Naive thymus-derived CD4-positive, alpha-beta T cell (primary cell): ENCODE measurements at regions not wholly inside any gene's neighbourhood (a gene's known extent, or its start where the extent isn't known, plus 50 kb on each side); places are given as distances from the start of the nearest gene placed in this dataset.
A peak's percentile ranks its signal among the peaks of the same experiment; 100 is the strongest.

Source experiments
- ATAC-seq: fragments of 150-1000 bp; cut with Tn5 transposase; 2 replicates; pipeline ENCODE4 v1.10.0; 2021; ENCODE audit warnings: mild to moderate bottlenecking, moderate library complexity
- CTCF ChIA-PET: fragments of 350-600 bp; sonication (Branson Sonifier 250); formaldehyde crosslinking; loops from one replicate; lab custom pipeline; 2021; ENCODE audit warnings: antibody characterized with exemption; lab: Charles Lee
- POLR2A ChIA-PET: fragments of 350-600 bp; sonication (Branson Sonifier 250); formaldehyde crosslinking; loops from one replicate; lab custom pipeline; 2021; ENCODE audit warnings: antibody characterized with exemption, inconsistent platforms; lab: Charles Lee
- DNase-seq, 9 donors: peaks; one replicate each; pipeline versions ENCODE4 v3.0.0 to v3.0.0-alpha.2; 2020 to 2022; ENCODE audit warnings: mixed read lengths in 1 of 9
- H3K27ac ChIP-seq: one replicate; pipeline ENCODE4 v1.7.0; 2013; ENCODE audit warnings: mild to moderate bottlenecking, low read depth, low read length, moderate library complexity
- H3K27me3 ChIP-seq, 2 donors: one replicate each; pipeline ENCODE4 v1.7.0; 2013; ENCODE audit warnings: low read length in 2 of 2, mild to moderate bottlenecking in 2 of 2, moderate library complexity in 2 of 2; ENCODE audit not compliant: control insufficient read depth in 2 of 2, insufficient read depth in 2 of 2
- H3K36me3 ChIP-seq, 3 experiments: 1 replicate in 2 of 3; 2 replicates in 1 of 3; pipeline ENCODE4 v1.7.0; 2013; ENCODE audit warnings: low read length in 3 of 3, mild to moderate bottlenecking in 3 of 3, moderate library complexity in 1 of 3; ENCODE audit not compliant: insufficient read depth in 3 of 3, control insufficient read depth in 2 of 3
- H3K4me1 ChIP-seq, 2 donors: one replicate each; pipeline ENCODE4 v1.7.0; 2013; ENCODE audit warnings: low read length in 2 of 2, mild to moderate bottlenecking in 2 of 2, moderate library complexity in 1 of 2; ENCODE audit not compliant: control insufficient read depth in 2 of 2, insufficient read depth in 2 of 2
- H3K4me3 ChIP-seq: 2 replicates; pipeline ENCODE4 v1.7.0; 2013; ENCODE audit warnings: mild to moderate bottlenecking, low read length
- H3K9me3 ChIP-seq, 3 experiments: 1 replicate in 2 of 3; 2 replicates in 1 of 3; pipeline ENCODE4 v1.7.0; 2013; ENCODE audit warnings: low read length in 3 of 3; ENCODE audit not compliant: control insufficient read depth in 2 of 3
- H3K27ac Mint-ChIP-seq, 9 donors: one replicate each; pipeline ENCODE4 v1.8.0; 2020 to 2022; ENCODE audit warnings: mixed read lengths in 9 of 9, mild to moderate bottlenecking in 8 of 9, moderate library complexity in 5 of 9, inconsistent platforms in 2 of 9
- H3K27me3 Mint-ChIP-seq, 5 donors: one replicate each; pipeline ENCODE4 v1.8.0; 2021 to 2022; ENCODE audit warnings: mixed read lengths in 5 of 5, mild to moderate bottlenecking in 1 of 5
- H3K36me3 Mint-ChIP-seq, 5 donors: one replicate each; pipeline ENCODE4 v1.8.0; 2020 to 2022; ENCODE audit warnings: mixed read lengths in 5 of 5, mild to moderate bottlenecking in 3 of 5, inconsistent platforms in 1 of 5
- H3K4me1 Mint-ChIP-seq, 7 donors: one replicate each; pipeline ENCODE4 v1.8.0; 2020 to 2022; ENCODE audit warnings: mixed read lengths in 7 of 7, mild to moderate bottlenecking in 3 of 7, inconsistent platforms in 1 of 7
- H3K4me3 Mint-ChIP-seq, 10 donors: one replicate each; pipeline ENCODE4 v1.8.0; 2020 to 2022; ENCODE audit warnings: mild to moderate bottlenecking in 10 of 10, mixed read lengths in 10 of 10, moderate library complexity in 6 of 10, inconsistent platforms in 2 of 10
- H3K9me3 Mint-ChIP-seq, 11 donors: one replicate each; pipeline ENCODE4 v1.8.0; 2020 to 2022; ENCODE audit warnings: mixed read lengths in 11 of 11, mild to moderate bottlenecking in 4 of 11, inconsistent platforms in 1 of 11, moderate library complexity in 1 of 11
- intact Hi-C, 2 donors: fragments of 100-400 bp; cut with micrococcal nuclease; formaldehyde crosslinking; loops; one replicate each; pipeline ENCODE4 v1.15.1; 2023

DNA sequence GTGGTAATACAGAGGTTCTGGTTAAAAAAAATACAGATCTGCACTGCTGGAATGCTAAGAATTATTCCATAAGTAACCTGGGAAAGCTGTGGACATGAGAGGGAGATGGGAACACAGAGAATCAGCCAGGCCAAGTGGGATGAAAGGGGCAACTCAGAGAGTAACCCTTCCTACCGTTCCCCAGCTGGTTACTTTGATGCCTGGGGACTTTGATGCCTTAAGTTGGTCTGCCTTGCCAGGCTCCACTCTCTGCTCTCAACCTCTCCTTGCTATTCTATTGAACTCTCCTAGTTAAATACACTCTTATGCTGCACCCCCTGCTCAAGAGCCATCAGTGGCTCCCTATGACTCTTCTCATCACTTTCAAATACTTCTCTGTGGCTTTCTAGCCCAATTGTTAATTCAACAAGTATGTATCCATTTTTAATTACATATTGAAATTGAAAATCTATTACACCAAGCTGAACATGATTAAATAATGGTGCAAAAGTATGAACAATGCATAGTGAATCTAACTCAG, 315.5 kb downstream of the TLE3 start:
- POLR2A ChIA-PET: interaction anchor here (0.7 to 1.4 kb wide), 4 partner anchors 15 to 318 kb away, joined by 3 read pairs; partner anchors contain the start of gene TLE3
- no peak overlapping the region for H3K27ac ChIP-seq
- Mint-ChIP-seq H3K9me3 (peaks cover 0 to 11% (median 3%) of the 10 kb centered on the region in 11 donors), H3K4me1 (peaks cover 16 to 40% (median 25%) of the 10 kb centered on the region in 7 donors), H3K27ac (no peak overlapping the region), H3K36me3 (peaks cover 0 to 10% (median 3%) of the 10 kb centered on the region in 5 donors), H3K27me3 (peaks cover 5 to 63% (median 19%) of the 10 kb centered on the region in 5 donors), H3K4me3 (peak overlapping the region in 8 of 10 donors; percentile 4 to 62 (median 27))
- CTCF ChIA-PET: interaction anchor here (0.7 kb wide), 1 partner anchor 663 kb away, joined by 3 read pairs; no protein-coding TSS in a partner anchor
- ATAC-seq (no peak), DNase-seq (no peak)
- H3K9me3 ChIP-seq: no peaks in the 10 kb centered on the region
- H3K4me3 ChIP-seq: no peak overlapping the region
- H3K36me3 ChIP-seq: no peaks in the 10 kb centered on the region
- H3K27me3 ChIP-seq: no peaks in the 10 kb centered on the region
- peaks cover 0 to 23% of the 10 kb centered on the region in 2 donors for H3K4me1 ChIP-seq
- intact Hi-C loops: loop anchor here in 1 of 2 donors (2.0 kb wide), 2 partner anchors 13 to 21 kb away; no protein-coding TSS in a partner anchor

DNA sequence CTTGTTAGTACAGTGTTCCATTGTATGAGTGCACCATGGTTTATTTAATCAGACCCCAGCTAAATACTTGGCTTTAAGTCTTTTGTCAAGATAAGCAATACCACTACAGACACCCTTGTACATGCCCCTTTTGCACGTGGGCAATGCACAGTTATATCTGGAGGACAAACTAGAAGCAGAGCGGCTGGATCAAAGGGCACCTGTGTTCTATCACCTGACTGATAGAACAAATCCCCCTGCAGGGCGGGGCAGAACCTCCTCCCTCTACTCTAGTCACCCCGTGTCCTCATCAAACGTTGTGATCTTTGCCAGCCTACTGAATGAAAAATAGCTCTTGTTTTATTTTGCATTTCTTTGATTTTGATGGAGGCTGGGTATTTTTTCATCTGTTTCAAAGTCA, 314.9 kb downstream of the TLE3 start:
- intact Hi-C loops: loop anchor here in 1 of 2 donors (2.0 kb wide), 2 partner anchors 14 to 22 kb away; no protein-coding TSS in a partner anchor
- H3K36me3 Mint-ChIP-seq: peaks cover 0 to 6% (median 0%) of the 10 kb centered on the region in 5 donors
- ChIA-PET POLR2A (interaction anchor here (0.9 to 1.1 kb wide), 2 partner anchors 315 to 317 kb away, joined by 3 read pairs; partner anchors contain the start of gene TLE3), CTCF (no interaction called here)
- no peaks in the 10 kb centered on the region for H3K27me3 ChIP-seq
- no peak overlapping the region for H3K4me3 ChIP-seq
- peak overlapping the region in 6 of 10 donors; percentile 17 to 60 (median 27) for H3K4me3 Mint-ChIP-seq
- no peaks in the 10 kb centered on the region for H3K9me3 ChIP-seq
- ATAC-seq: peak; percentile 77
- no peak overlapping the region for H3K27ac ChIP-seq
- no peak overlapping the region for H3K27ac Mint-ChIP-seq
- peaks cover 5 to 63% (median 17%) of the 10 kb centered on the region in 5 donors for H3K27me3 Mint-ChIP-seq
- peak in 7 of 9 donors; percentile 30 to 63 (median 44) for DNase-seq
- peaks cover 0 to 23% of the 10 kb centered on the region in 2 donors for H3K4me1 ChIP-seq
- peaks cover 16 to 40% (median 26%) of the 10 kb centered on the region in 7 donors for H3K4me1 Mint-ChIP-seq
- peaks cover 0 to 5% (median 3%) of the 10 kb centered on the region in 11 donors for H3K9me3 Mint-ChIP-seq
- no peaks in the 10 kb centered on the region for H3K36me3 ChIP-seq

- no peaks in the 10 kb centered on the region for H3K27me3 ChIP-seq
- no peaks in the 10 kb centered on the region for H3K36me3 ChIP-seq
- no peak overlapping the region for H3K27ac ChIP-seq
- peaks cover 0 to 3% (median 0%) of the 10 kb centered on the region in 11 donors for H3K9me3 Mint-ChIP-seq
- ChIA-PET CTCF (no interaction called here), POLR2A (interaction anchor here (0.9 to 1.1 kb wide), 2 partner anchors 314 to 317 kb away, joined by 3 read pairs; partner anchors contain the start of gene TLE3)
- H3K4me3 ChIP-seq: no peak overlapping the region
- H3K4me3 Mint-ChIP-seq: peak overlapping the region in 6 of 10 donors; percentile 8 to 60 (median 24)
- H3K4me1 ChIP-seq: peaks cover 0 to 23% of the 10 kb centered on the region in 2 donors
- H3K27ac Mint-ChIP-seq: no peak overlapping the region
- intact Hi-C loops: loop anchor here in 1 of 2 donors (2.0 kb wide), 2 partner anchors 14 to 22 kb away; no protein-coding TSS in a partner anchor
- no peak for ATAC-seq
- peaks cover 16 to 40% (median 26%) of the 10 kb centered on the region in 7 donors for H3K4me1 Mint-ChIP-seq
- H3K9me3 ChIP-seq: no peaks in the 10 kb centered on the region
- DNase-seq: no peak
- peaks cover 5 to 60% (median 16%) of the 10 kb centered on the region in 5 donors for H3K27me3 Mint-ChIP-seq
- H3K36me3 Mint-ChIP-seq: peaks cover 0 to 6% (median 0%) of the 10 kb centered on the region in 5 donors
These were observed 314.5 kb downstream of the TLE3 start for GRCh38 chr15:69783211-69783610.

DNA sequence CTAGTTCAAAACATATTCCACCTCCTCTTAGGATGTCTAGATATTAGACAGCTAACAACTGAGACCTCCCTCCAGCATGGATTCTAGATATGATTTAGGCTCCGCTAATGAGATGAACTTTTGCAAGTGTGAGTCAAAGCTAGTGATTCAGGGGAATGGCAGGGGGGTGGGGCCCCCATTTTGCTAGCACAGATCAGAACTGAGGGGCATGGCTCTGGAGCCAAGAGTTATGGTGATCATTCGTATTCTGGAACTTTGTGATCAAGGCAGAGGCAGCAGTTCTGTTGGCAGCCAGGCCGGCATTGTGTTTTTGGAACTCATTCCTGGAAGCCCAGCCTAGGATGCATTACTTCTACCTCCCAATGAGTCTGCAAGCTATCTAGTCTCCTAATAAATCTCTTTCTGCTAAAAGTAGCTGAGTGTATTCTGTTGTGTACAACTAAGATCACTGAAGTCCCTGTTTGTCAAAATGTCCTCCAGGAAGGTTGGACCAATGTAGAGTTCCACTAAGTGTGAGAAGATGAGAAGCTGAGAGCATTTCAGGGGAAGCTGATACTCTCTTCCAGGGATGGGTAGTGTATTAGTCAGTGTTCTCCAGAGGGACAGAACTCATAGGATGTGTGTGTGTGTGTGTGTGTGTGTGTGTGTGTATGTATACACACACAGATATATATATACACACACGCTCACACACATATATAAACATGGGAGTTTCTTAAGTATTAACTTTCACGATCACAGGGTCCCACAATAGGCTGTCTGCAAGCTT, 312.7 kb downstream of the TLE3 start:
- Mint-ChIP-seq H3K27me3 (peaks cover 5 to 51% (median 16%) of the 10 kb centered on the region in 5 donors), H3K27ac (peak overlapping the region in 1 of 9 donors; percentile 14), H3K36me3 (peaks cover 0 to 4% (median 0%) of the 10 kb centered on the region in 5 donors), H3K9me3 (peaks cover 0 to 3% (median 0%) of the 10 kb centered on the region in 11 donors), H3K4me3 (no peak overlapping the region), H3K4me1 (peaks cover 16 to 40% (median 26%) of the 10 kb centered on the region in 7 donors)
- intact Hi-C loops: no loop called here
- H3K36me3 ChIP-seq: no peaks in the 10 kb centered on the region
- no peaks in the 10 kb centered on the region for H3K27me3 ChIP-seq
- ChIA-PET CTCF (no interaction called here), POLR2A (no interaction called here)
- peaks cover 0 to 23% of the 10 kb centered on the region in 2 donors for H3K4me1 ChIP-seq
- no peak overlapping the region for H3K27ac ChIP-seq
- DNase-seq (no peak), ATAC-seq (no peak)
- H3K9me3 ChIP-seq: no peaks in the 10 kb centered on the region
- no peak overlapping the region for H3K4me3 ChIP-seq

DNA sequence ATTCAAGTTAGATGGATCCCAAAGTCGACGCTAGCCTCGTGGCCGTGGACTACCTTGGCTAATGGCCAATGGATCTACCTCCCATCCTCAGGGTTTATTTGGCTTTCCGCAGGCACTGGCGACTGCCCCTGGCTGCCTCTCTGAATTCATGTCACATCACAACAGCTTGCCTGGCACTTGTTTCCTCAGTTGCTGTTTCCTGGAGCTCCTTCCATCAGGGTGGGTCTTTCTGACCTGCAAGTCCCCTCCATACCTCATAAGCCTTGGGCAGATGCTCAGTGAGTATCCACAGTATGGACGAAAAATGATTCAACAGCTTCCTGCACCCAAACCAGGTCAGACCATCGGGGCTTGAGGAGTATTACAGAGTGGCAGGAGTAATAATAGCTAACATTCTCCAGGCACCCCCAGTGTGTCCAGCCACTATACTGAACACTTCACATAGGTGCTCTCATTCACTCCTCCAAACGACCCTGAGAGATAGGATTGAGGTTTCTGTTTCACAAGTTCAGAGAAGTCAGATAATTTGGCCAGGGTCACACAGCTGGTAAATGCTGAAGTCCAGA, 311.5 kb downstream of the TLE3 start:
- H3K27ac Mint-ChIP-seq: no peak overlapping the region
- ChIA-PET POLR2A (interaction anchor here (0.6 kb wide), 1 partner anchor 10 kb away, joined by 3 read pairs; no protein-coding TSS in a partner anchor), CTCF (no interaction called here)
- Histone ChIP-seq H3K36me3 (no peaks in the 10 kb centered on the region), H3K27ac (no peak overlapping the region), H3K4me3 (no peak overlapping the region), H3K9me3 (peaks cover 0 to 3% (median 0%) of the 10 kb centered on the region in 3 experiments), H3K27me3 (no peaks in the 10 kb centered on the region), H3K4me1 (peaks cover 0 to 23% of the 10 kb centered on the region in 2 donors)
- H3K4me3 Mint-ChIP-seq: no peak overlapping the region
- H3K4me1 Mint-ChIP-seq: peaks cover 12 to 32% (median 26%) of the 10 kb centered on the region in 7 donors
- H3K9me3 Mint-ChIP-seq: peaks cover 0 to 8% (median 4%) of the 10 kb centered on the region in 11 donors
- H3K27me3 Mint-ChIP-seq: peaks cover 5 to 45% (median 17%) of the 10 kb centered on the region in 5 donors
- H3K36me3 Mint-ChIP-seq: peaks cover 0 to 8% (median under 1%) of the 10 kb centered on the region in 5 donors
- intact Hi-C loops: no loop called here
- DNase-seq (no peak), ATAC-seq (no peak)

DNA sequence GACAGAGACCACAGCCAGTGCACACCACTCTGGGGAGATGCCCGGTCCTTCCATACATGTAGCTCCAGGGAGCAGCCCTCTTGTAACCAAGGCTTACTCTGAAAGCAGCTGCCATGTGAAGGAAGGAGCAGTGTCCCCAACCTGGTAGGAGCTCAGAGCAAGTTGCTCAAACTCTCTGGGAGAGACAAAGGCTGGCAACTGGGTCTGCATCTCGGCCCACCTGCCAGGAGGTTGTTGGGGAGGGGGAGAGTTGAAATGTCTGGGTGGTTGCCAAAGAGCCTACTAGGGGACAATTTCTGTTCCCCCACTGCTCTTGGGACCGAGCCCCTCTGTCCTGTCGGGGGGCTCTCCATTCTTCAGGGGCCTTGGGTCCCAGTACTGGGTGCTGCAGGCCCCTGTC, 309.9 kb downstream of the TLE3 start:
- DNase-seq (no peak), ATAC-seq (no peak)
- H3K27me3 ChIP-seq: no peaks in the 10 kb centered on the region
- no peaks in the 10 kb centered on the region for H3K36me3 ChIP-seq
- peaks cover 0 to 7% of the 10 kb centered on the region in 2 donors for H3K4me1 ChIP-seq
- H3K4me3 ChIP-seq: no peak overlapping the region
- intact Hi-C loops: no loop called here
- peaks cover 0 to 16% (median 13%) of the 10 kb centered on the region in 7 donors for H3K4me1 Mint-ChIP-seq
- no peak overlapping the region for H3K27ac Mint-ChIP-seq
- no peak overlapping the region for H3K27ac ChIP-seq
- peaks cover 0 to 12% (median 5%) of the 10 kb centered on the region in 5 donors for H3K36me3 Mint-ChIP-seq
- POLR2A ChIA-PET: interaction anchor here (0.6 to 1.2 kb wide), 2 partner anchors 8 to 660 kb away, joined by 3 to 4 read pairs; no protein-coding TSS in a partner anchor
- CTCF ChIA-PET: no interaction called here
- no peak overlapping the region for H3K4me3 Mint-ChIP-seq
- H3K9me3 ChIP-seq: peaks cover 0 to 7% (median 0%) of the 10 kb centered on the region in 3 experiments
- H3K27me3 Mint-ChIP-seq: peaks cover 5 to 46% (median 20%) of the 10 kb centered on the region in 5 donors
- H3K9me3 Mint-ChIP-seq: peaks cover 4 to 20% (median 12%) of the 10 kb centered on the region in 11 donors
